Lower leg skin (tissue), 4 donors: ENCODE measurements at regions not wholly inside any gene's neighbourhood (a gene's known extent, or its start where the extent isn't known, plus 50 kb on each side); places are given as distances from the start of the nearest gene placed in this dataset.

ENCODE experiments used
- DNase-seq, 2 donors: peaks; one replicate each; pipeline ENCODE4 v3.0.0-alpha.2; 2019; ENCODE audit warnings: low spot score in 2 of 2
- H3K4me3 ChIP-seq: fragments of 200-600 bp; sonication (generic); 2 replicates; pipeline ENCODE4 v1.5.1; 2017; ENCODE audit warnings: mild to moderate bottlenecking, low read depth; ENCODE audit not compliant: poor library complexity, severe bottlenecking
- CTCF ChIP-seq, 3 donors: fragments of 450-650 bp; IDR thresholded peaks; one replicate each; pipeline ENCODE4 v1.5.1; 2016; ENCODE audit warnings: antibody characterized with exemption in 3 of 3, mild to moderate bottlenecking in 3 of 3, moderate library complexity in 2 of 3
- POLR2A ChIP-seq, 2 donors: fragments of 450-650 bp; IDR thresholded peaks; one replicate each; pipeline ENCODE4 v1.6.1; 2016 to 2017; ENCODE audit warnings: antibody characterized with exemption in 2 of 2, mild to moderate bottlenecking in 1 of 2, moderate library complexity in 1 of 2
- WGBS, 2 donors: methylation state at CpG; one replicate each; pipeline ENCODE4 v1.1.5; 2018; 5-methylcytosine and 5-hydroxymethylcytosine counted together
- intact Hi-C: fragments of 100-400 bp; cut with DNase I; formaldehyde crosslinking; loops from one replicate; pipeline ENCODE4 v1.15.0; 2023; ENCODE audit warnings: low total_unique reads

GRCh38 chr6:87913974-87914373 is 133.7 kb upstream of the SPACA1 start:
- TF ChIP-seq CTCF (IDR thresholded peaks at IDR 0.05), result no peak
- TF ChIP-seq POLR2A (IDR thresholded peaks at IDR 0.05), result no peak
- H3K4me3 ChIP-seq, result no peak overlapping the region
- intact Hi-C loops, result no loop called here
- WGBS, 2 donors, result 59 to 70% methylated on average over 6 of the region's 6 CpGs
- no peak for DNase-seq

GRCh38 chr6:87912102-87912501 is 135.5 kb upstream of the SPACA1 start:
- H3K4me3 ChIP-seq, result no peak overlapping the region
- DNase-seq, result no peak
- 93 to 100% methylated on average over 1 of the region's 1 CpG for WGBS, 2 donors
- TF ChIP-seq CTCF (IDR thresholded peaks at IDR 0.05) (no peak), POLR2A (IDR thresholded peaks at IDR 0.05) (no peak)
- intact Hi-C loops, result no loop called here

GRCh38 chr6:87909849-87910248 is 137.8 kb upstream of the SPACA1 start:
- no peak for TF ChIP-seq CTCF (IDR thresholded peaks at IDR 0.05)
- TF ChIP-seq POLR2A (IDR thresholded peaks at IDR 0.05), result no peak
- no peak overlapping the region for H3K4me3 ChIP-seq
- 64 to 67% methylated on average over 8 of the region's 8 CpGs for WGBS, 2 donors
- no peak for DNase-seq
- intact Hi-C loops, result no loop called here

- H3K4me3 ChIP-seq, result no peak overlapping the region
- TF ChIP-seq CTCF (IDR thresholded peaks at IDR 0.05) (no peak), POLR2A (IDR thresholded peaks at IDR 0.05) (no peak)
- intact Hi-C loops, result no loop called here
- 72 to 74% methylated on average over 6 of the region's 6 CpGs for WGBS, 2 donors
- no peak for DNase-seq
Measured at GRCh38 chr6:87908978-87909811, 138.4 kb upstream of the SPACA1 start.

GRCh38 chr6:87907521-87907920 is 140.1 kb upstream of the SPACA1 start:
- intact Hi-C loops, result no loop called here
- TF ChIP-seq POLR2A (IDR thresholded peaks at IDR 0.05), result no peak
- TF ChIP-seq CTCF (IDR thresholded peaks at IDR 0.05), result no peak
- no peak overlapping the region for H3K4me3 ChIP-seq
- DNase-seq, result no peak
- 39 to 58% methylated on average over 2 of the region's 2 CpGs for WGBS, 2 donors
